CD14-positive monocyte (primary cell): ENCODE measurements at regions not wholly inside any gene's neighbourhood (a gene's known extent, or its start where the extent isn't known, plus 50 kb on each side); places are given as distances from the start of the nearest gene placed in this dataset.
A peak's percentile ranks its signal among the peaks of the same experiment; 100 is the strongest.

Source experiments
- DNase-seq, 3 donors: peaks; one replicate each; pipeline ENCODE4 v3.0.0-alpha.2; 2011 to 2022
- H2AFZ ChIP-seq: 2 replicates; pipeline ENCODE4 v1.6.0; 2012; ENCODE audit warnings: mild to moderate bottlenecking, low read depth, low read length, inconsistent platforms; ENCODE audit not compliant: insufficient read depth, poor library complexity, severe bottlenecking
- H3K27ac ChIP-seq, 2 donors: 1 replicate in 1 of 2; 2 replicates in 1 of 2; pipeline ENCODE4 v1.5.1; 2012 to 2013; ENCODE audit warnings: low read length in 2 of 2, control low read depth in 1 of 2, inconsistent platforms in 1 of 2, low read depth in 1 of 2, mild to moderate bottlenecking in 1 of 2
- H3K27me3 ChIP-seq, 2 donors: one replicate each; pipeline versions ENCODE4 v1.6.0 to v1.6.1; 2011 to 2013; ENCODE audit warnings: low read length in 2 of 2; ENCODE audit not compliant: control insufficient read depth in 2 of 2, insufficient read depth in 2 of 2
- H3K36me3 ChIP-seq, 2 donors: replicated peaks in 1 of 2; 1 replicate in 1 of 2; 2 replicates in 1 of 2; pipeline versions ENCODE4 v1.5.1 to v1.6.1; 2012 to 2013; ENCODE audit warnings: low read length in 2 of 2, control low read depth in 1 of 2, inconsistent platforms in 1 of 2, mild to moderate bottlenecking in 1 of 2; ENCODE audit not compliant: insufficient read depth in 2 of 2, control insufficient read depth in 1 of 2
- H3K4me1 ChIP-seq, 2 donors: 1 replicate in 1 of 2; 2 replicates in 1 of 2; pipeline versions ENCODE4 v1.5.1 to v1.6.1; 2012 to 2013; ENCODE audit warnings: low read length in 2 of 2, control low read depth in 1 of 2, inconsistent platforms in 1 of 2, mild to moderate bottlenecking in 1 of 2, moderate library complexity in 1 of 2; ENCODE audit not compliant: insufficient read depth in 2 of 2, control insufficient read depth in 1 of 2
- H3K4me2 ChIP-seq: replicated peaks from 2 replicates; pipeline ENCODE3; 2012; ENCODE audit warnings: low read length, moderate library complexity, mild to moderate bottlenecking; ENCODE audit not compliant: poor library complexity, severe bottlenecking; ENCODE audit errors: extremely low read depth
- H3K4me3 ChIP-seq, 3 experiments: fragments of 200-600 bp in 1 of 3; sonication (generic) in 1 of 3; replicated peaks in 1 of 3; 1 replicate in 2 of 3; 2 replicates in 1 of 3; pipeline ENCODE4 v1.5.1; 2011 to 2013; ENCODE audit warnings: low read length in 3 of 3, mild to moderate bottlenecking in 3 of 3, control low read depth in 2 of 3, low read depth in 2 of 3, inconsistent platforms in 1 of 3, moderate library complexity in 1 of 3
- H3K79me2 ChIP-seq: 2 replicates; pipeline ENCODE4 v1.6.0; 2012; ENCODE audit warnings: mild to moderate bottlenecking, control low read depth, inconsistent platforms, low read length, moderate library complexity; ENCODE audit not compliant: insufficient read depth
- H3K9ac ChIP-seq: 2 replicates; pipeline ENCODE4 v1.6.0; 2017; ENCODE audit warnings: low read length, mild to moderate bottlenecking; ENCODE audit not compliant: insufficient read depth, poor library complexity, severe bottlenecking
- H3K9me3 ChIP-seq, 2 donors: replicated peaks in 1 of 2; 1 replicate in 1 of 2; 2 replicates in 1 of 2; pipeline versions ENCODE4 v1.5.1 to v1.6.1; 2012 to 2013; ENCODE audit warnings: low read length in 2 of 2, control low read depth in 1 of 2; ENCODE audit not compliant: control insufficient read depth in 1 of 2, insufficient read depth in 1 of 2
- H4K20me1 ChIP-seq: 2 replicates; pipeline ENCODE4 v1.6.0; 2012; ENCODE audit warnings: mild to moderate bottlenecking, low read length, control low read depth, moderate library complexity; ENCODE audit not compliant: insufficient read depth
- H3K27ac Mint-ChIP-seq, 7 donors: one replicate each; pipeline ENCODE4 v1.8.0; 2020; ENCODE audit warnings: mild to moderate bottlenecking in 7 of 7, mixed read lengths in 7 of 7, moderate library complexity in 6 of 7, inconsistent platforms in 2 of 7
- H3K27me3 Mint-ChIP-seq, 3 donors: one replicate each; pipeline ENCODE4 v1.8.0; 2021 to 2022; ENCODE audit warnings: low read depth in 3 of 3, mild to moderate bottlenecking in 3 of 3, mixed read lengths in 3 of 3, moderate library complexity in 3 of 3, inconsistent platforms in 1 of 3
- H3K36me3 Mint-ChIP-seq, 2 donors: one replicate each; pipeline ENCODE4 v1.8.0; 2020; ENCODE audit warnings: mixed read lengths in 2 of 2, inconsistent platforms in 1 of 2, mild to moderate bottlenecking in 1 of 2
- H3K4me1 Mint-ChIP-seq: one replicate; pipeline ENCODE4 v1.8.0; 2020; ENCODE audit warnings: mild to moderate bottlenecking, mixed read lengths
- H3K4me3 Mint-ChIP-seq, 2 donors: one replicate each; pipeline ENCODE4 v1.8.0; 2020; ENCODE audit warnings: mild to moderate bottlenecking in 2 of 2, mixed read lengths in 2 of 2, moderate library complexity in 1 of 2
- H3K9me3 Mint-ChIP-seq, 7 donors: one replicate each; pipeline ENCODE4 v1.8.0; 2020 to 2022; ENCODE audit warnings: mixed read lengths in 7 of 7, mild to moderate bottlenecking in 6 of 7, moderate library complexity in 6 of 7, inconsistent platforms in 2 of 7
- CTCF ChIP-seq: fragments of 200-600 bp; IDR thresholded peaks from one replicate; pipeline ENCODE4 v1.8.0; 2022; ENCODE audit warnings: antibody characterized with exemption, mild to moderate bottlenecking
- WGBS: methylation state at CpG from one replicate; pipeline ENCODE4 v1.1.5; 2013; ENCODE audit warnings: missing lambda C conversion rate; ENCODE audit not compliant: insufficient coverage; 5-methylcytosine and 5-hydroxymethylcytosine counted together
- intact Hi-C, 2 donors: fragments of 100-400 bp; cut with micrococcal nuclease; formaldehyde crosslinking; loops; one replicate each; pipeline versions ENCODE4 v1.15.0 to v1.15.1; 2023

DNA sequence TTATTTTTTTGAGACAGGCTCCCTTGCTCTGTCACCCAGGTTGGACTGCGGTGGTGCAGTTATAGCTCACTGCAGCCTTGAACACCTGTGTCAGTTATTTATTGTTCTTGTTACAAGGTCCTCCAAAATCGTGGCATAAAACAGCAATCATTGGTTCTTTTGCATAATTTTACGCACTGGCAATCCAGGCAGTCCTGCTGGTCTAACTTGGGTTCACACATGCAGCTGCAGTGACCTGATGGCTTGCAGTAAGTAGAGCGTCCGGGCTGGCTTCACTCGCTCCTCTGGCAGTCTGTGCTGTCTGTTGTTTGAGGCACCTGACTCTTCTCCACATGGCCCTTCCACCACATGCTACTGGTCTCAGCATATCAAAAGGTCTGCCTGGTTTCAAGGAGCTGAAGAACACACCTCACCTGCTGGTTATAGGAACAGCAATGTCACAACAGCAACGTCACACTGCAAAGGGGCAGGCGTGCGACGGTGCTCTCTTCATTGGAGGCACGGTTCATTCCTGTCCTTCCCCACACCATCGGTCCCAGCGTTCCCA lies 894.6 kb downstream of the TRIML1 start:
- Histone ChIP-seq H4K20me1 (no peaks in the 10 kb centered on the region), H3K4me3 (no peak overlapping the region), H3K27me3 (no peaks in the 10 kb centered on the region), H3K4me2 (no peak overlapping the region), H3K36me3 (no peaks in the 10 kb centered on the region), H2AFZ (no peak overlapping the region), H3K27ac (no peak overlapping the region), H3K4me1 (no peaks in the 10 kb centered on the region), H3K9ac (no peak overlapping the region), H3K9me3 (peaks cover 9 to 26% of the 10 kb centered on the region in 2 donors), H3K79me2 (no peaks in the 10 kb centered on the region)
- Mint-ChIP-seq H3K27me3 (no peaks in the 10 kb centered on the region), H3K4me3 (no peak overlapping the region), H3K27ac (no peak overlapping the region), H3K36me3 (no peaks in the 10 kb centered on the region), H3K9me3 (peaks cover 0 to 20% (median 10%) of the 10 kb centered on the region in 7 donors), H3K4me1 (no peaks in the 10 kb centered on the region)
- TF ChIP-seq CTCF, result no peak
- intact Hi-C loops, result no loop called here
- DNase-seq, result no peak
- WGBS, result 83% methylated on average over 10 of the region's 13 CpGs

- Histone ChIP-seq H3K27ac (no peak overlapping the region), H3K27me3 (no peaks in the 10 kb centered on the region), H3K4me3 (no peak overlapping the region), H3K9me3 (peaks cover 11 to 26% of the 10 kb centered on the region in 2 donors), H3K9ac (no peak overlapping the region), H3K4me1 (no peaks in the 10 kb centered on the region), H3K79me2 (no peaks in the 10 kb centered on the region), H4K20me1 (no peaks in the 10 kb centered on the region), H2AFZ (no peak overlapping the region), H3K4me2 (no peak overlapping the region), H3K36me3 (no peaks in the 10 kb centered on the region)
- Mint-ChIP-seq H3K27ac (peak overlapping the region in 1 of 7 donors; percentile 67), H3K4me3 (no peak overlapping the region), H3K4me1 (no peaks in the 10 kb centered on the region), H3K9me3 (peaks cover 2 to 20% (median 10%) of the 10 kb centered on the region in 7 donors), H3K36me3 (no peaks in the 10 kb centered on the region), H3K27me3 (no peaks in the 10 kb centered on the region)
- no peak for TF ChIP-seq CTCF
- no peak for DNase-seq
- WGBS, result 91% methylated on average over 13 of the region's 14 CpGs
- intact Hi-C loops, result no loop called here
Measured at GRCh38 chr4:189035091-189035490, 895.9 kb downstream of the TRIML1 start.
